CD8-positive, alpha-beta memory T cell (primary cell): ENCODE measurements at regions not wholly inside any gene's neighbourhood (a gene's known extent, or its start where the extent isn't known, plus 50 kb on each side); places are given as distances from the start of the nearest gene placed in this dataset.
A peak's percentile ranks its signal among the peaks of the same experiment; 100 is the strongest.

ENCODE experiments used
- CTCF ChIA-PET: fragments of 350-600 bp; sonication (Branson Sonifier 250); formaldehyde crosslinking; loops from one replicate; lab custom pipeline; 2021; ENCODE audit warnings: antibody characterized with exemption; lab: Charles Lee
- POLR2A ChIA-PET: fragments of 350-600 bp; sonication (Branson Sonifier 250); formaldehyde crosslinking; loops from one replicate; lab custom pipeline; 2021; ENCODE audit warnings: antibody characterized with exemption; lab: Charles Lee
- DNase-seq, 5 donors: peaks; one replicate each; pipeline versions ENCODE4 v3.0.0 to v3.0.0-alpha.2; 2020 to 2022; ENCODE audit warnings: mixed read lengths in 1 of 5
- H3K27ac ChIP-seq: one replicate; pipeline ENCODE4 v1.7.0; 2013; ENCODE audit warnings: low read depth, mild to moderate bottlenecking, low read length, moderate library complexity
- H3K27me3 ChIP-seq: 2 replicates; pipeline ENCODE4 v1.7.0; 2013; ENCODE audit warnings: low read length, mild to moderate bottlenecking; ENCODE audit not compliant: insufficient read depth, poor library complexity, severe bottlenecking
- H3K36me3 ChIP-seq: 2 replicates; pipeline ENCODE4 v1.7.0; 2013; ENCODE audit warnings: mild to moderate bottlenecking, low read length, moderate library complexity; ENCODE audit not compliant: insufficient read depth
- H3K4me1 ChIP-seq: 2 replicates; pipeline ENCODE4 v1.7.0; 2013; ENCODE audit warnings: mild to moderate bottlenecking, low read length, moderate library complexity; ENCODE audit not compliant: insufficient read depth
- H3K4me3 ChIP-seq: 2 replicates; pipeline ENCODE4 v1.7.0; 2013; ENCODE audit warnings: mild to moderate bottlenecking, low read length
- H3K9me3 ChIP-seq: 2 replicates; pipeline ENCODE4 v1.7.0; 2013; ENCODE audit warnings: mild to moderate bottlenecking, low read length
- H3K27ac Mint-ChIP-seq, 8 donors: one replicate each; pipeline ENCODE4 v1.8.0; 2020 to 2021; ENCODE audit warnings: mixed read lengths in 8 of 8, mild to moderate bottlenecking in 6 of 8, inconsistent platforms in 3 of 8, moderate library complexity in 3 of 8
- H3K27me3 Mint-ChIP-seq, 2 donors: one replicate each; pipeline ENCODE4 v1.8.0; 2020 to 2021; ENCODE audit warnings: mixed read lengths in 2 of 2, mild to moderate bottlenecking in 1 of 2, moderate library complexity in 1 of 2
- H3K36me3 Mint-ChIP-seq, 3 donors: one replicate each; pipeline ENCODE4 v1.8.0; 2020 to 2021; ENCODE audit warnings: mixed read lengths in 3 of 3, inconsistent platforms in 1 of 3, mild to moderate bottlenecking in 1 of 3
- H3K4me1 Mint-ChIP-seq, 3 donors: one replicate each; pipeline ENCODE4 v1.8.0; 2020 to 2021; ENCODE audit warnings: mixed read lengths in 3 of 3, inconsistent platforms in 1 of 3, mild to moderate bottlenecking in 1 of 3
- H3K4me3 Mint-ChIP-seq, 7 donors: one replicate each; pipeline ENCODE4 v1.8.0; 2020 to 2021; ENCODE audit warnings: mixed read lengths in 7 of 7, mild to moderate bottlenecking in 6 of 7, moderate library complexity in 4 of 7, inconsistent platforms in 2 of 7
- H3K9me3 Mint-ChIP-seq, 5 donors: one replicate each; pipeline ENCODE4 v1.8.0; 2020 to 2022; ENCODE audit warnings: mixed read lengths in 5 of 5, mild to moderate bottlenecking in 3 of 5, moderate library complexity in 2 of 5, inconsistent platforms in 1 of 5

DNA sequence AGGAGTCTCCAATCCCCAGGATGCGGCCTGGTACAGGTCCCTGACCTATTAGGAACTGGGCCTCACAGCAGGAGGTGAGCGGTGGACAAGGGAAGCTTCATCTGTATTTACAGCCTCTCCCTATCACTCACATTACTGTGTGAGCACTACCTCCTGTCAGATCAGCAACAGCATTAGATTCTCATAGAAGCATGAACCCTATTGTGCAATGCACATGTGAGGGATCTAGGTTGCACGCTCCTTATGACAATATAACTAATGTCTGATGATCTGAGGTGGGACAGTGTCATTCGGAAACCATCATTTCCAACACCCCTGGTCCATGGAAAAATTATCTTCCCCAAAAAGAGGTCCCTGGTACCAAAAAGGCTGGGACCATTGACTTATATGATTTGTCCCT, 1000.5 kb downstream of the FLRT2 start:
- DNase-seq: no peak
- Mint-ChIP-seq H3K9me3 (peaks cover 0 to 21% (median 0%) of the 10 kb centered on the region in 5 donors), H3K4me3 (no peak overlapping the region), H3K4me1 (peaks cover 0 to 6% (median 4%) of the 10 kb centered on the region in 3 donors), H3K27me3 (no peaks in the 10 kb centered on the region), H3K27ac (no peak overlapping the region), H3K36me3 (peaks cover 0 to 8% (median 0%) of the 10 kb centered on the region in 3 donors)
- ChIA-PET POLR2A (no interaction called here), CTCF (no interaction called here)
- no peaks in the 10 kb centered on the region for H3K9me3 ChIP-seq
- H3K4me3 ChIP-seq: no peak overlapping the region
- no peaks in the 10 kb centered on the region for H3K27me3 ChIP-seq
- no peaks in the 10 kb centered on the region for H3K4me1 ChIP-seq
- no peak overlapping the region for H3K27ac ChIP-seq
- H3K36me3 ChIP-seq: no peaks in the 10 kb centered on the region

DNA sequence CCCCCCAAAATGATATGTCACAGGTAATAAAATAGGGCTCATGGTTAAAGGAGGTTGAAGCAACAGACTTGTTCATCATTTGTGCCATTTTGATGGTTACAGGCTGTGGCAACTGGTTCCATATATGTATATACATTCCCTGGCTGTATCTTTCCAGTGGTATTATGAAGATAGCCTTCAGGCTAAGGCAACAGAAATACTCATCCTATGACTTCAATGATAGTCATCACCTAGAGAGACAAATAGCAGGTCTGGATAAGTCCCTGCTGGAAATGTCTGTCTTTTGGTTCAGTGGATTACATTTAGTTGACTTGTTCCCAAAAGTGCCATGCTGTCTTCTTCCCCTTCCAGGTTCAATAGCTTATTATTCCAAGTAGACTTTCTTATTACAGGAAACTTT, 997.4 kb downstream of the FLRT2 start:
- H3K4me1 ChIP-seq: no peaks in the 10 kb centered on the region
- Mint-ChIP-seq H3K27ac (no peak overlapping the region), H3K4me1 (no peaks in the 10 kb centered on the region), H3K27me3 (no peaks in the 10 kb centered on the region), H3K9me3 (peaks cover 0 to 21% (median 0%) of the 10 kb centered on the region in 5 donors), H3K36me3 (peaks cover 0 to 8% (median 0%) of the 10 kb centered on the region in 3 donors), H3K4me3 (no peak overlapping the region)
- H3K27me3 ChIP-seq: no peaks in the 10 kb centered on the region
- DNase-seq: no peak
- POLR2A ChIA-PET: no interaction called here
- H3K36me3 ChIP-seq: no peaks in the 10 kb centered on the region
- H3K4me3 ChIP-seq: no peak overlapping the region
- CTCF ChIA-PET: no interaction called here
- no peak overlapping the region for H3K27ac ChIP-seq
- H3K9me3 ChIP-seq: no peaks in the 10 kb centered on the region

DNA sequence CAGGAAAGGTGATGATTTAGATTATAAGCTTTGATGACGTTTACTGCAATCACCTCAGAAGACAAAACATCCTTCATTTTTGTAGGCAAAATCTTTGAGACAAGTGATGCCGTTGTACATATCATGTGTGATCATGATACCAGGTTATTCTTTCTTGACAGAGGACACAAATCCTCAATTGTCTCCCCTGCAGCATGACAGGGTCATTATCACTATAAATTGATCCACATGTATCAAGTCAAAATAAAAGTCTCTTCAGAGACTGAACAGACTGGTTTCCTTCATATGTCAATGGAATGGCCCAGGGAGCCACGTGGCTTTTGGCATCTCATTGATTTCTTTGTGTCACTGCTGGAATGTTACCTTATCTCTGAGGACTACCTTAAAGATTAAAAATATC, 995.7 kb downstream of the FLRT2 start:
- no peaks in the 10 kb centered on the region for H3K4me1 ChIP-seq
- no peaks in the 10 kb centered on the region for H3K27me3 Mint-ChIP-seq
- POLR2A ChIA-PET: no interaction called here
- no peak overlapping the region for H3K4me3 ChIP-seq
- H3K36me3 ChIP-seq: no peaks in the 10 kb centered on the region
- no peak overlapping the region for H3K27ac Mint-ChIP-seq
- CTCF ChIA-PET: no interaction called here
- no peak overlapping the region for H3K27ac ChIP-seq
- H3K4me1 Mint-ChIP-seq: no peaks in the 10 kb centered on the region
- DNase-seq: no peak
- no peak overlapping the region for H3K4me3 Mint-ChIP-seq
- H3K9me3 ChIP-seq: no peaks in the 10 kb centered on the region
- peaks cover 0 to under 1% (median 0%) of the 10 kb centered on the region in 3 donors for H3K36me3 Mint-ChIP-seq
- H3K9me3 Mint-ChIP-seq: peaks cover 0 to 16% (median 0%) of the 10 kb centered on the region in 5 donors
- H3K27me3 ChIP-seq: no peaks in the 10 kb centered on the region

- H3K9me3 Mint-ChIP-seq: peaks cover 0 to 16% (median 0%) of the 10 kb centered on the region in 5 donors
- no peaks in the 10 kb centered on the region for H3K36me3 Mint-ChIP-seq
- H3K4me3 Mint-ChIP-seq: no peak overlapping the region
- no peaks in the 10 kb centered on the region for H3K4me1 Mint-ChIP-seq
- CTCF ChIA-PET: no interaction called here
- no peaks in the 10 kb centered on the region for H3K4me1 ChIP-seq
- no peaks in the 10 kb centered on the region for H3K9me3 ChIP-seq
- H3K4me3 ChIP-seq: no peak overlapping the region
- no peak overlapping the region for H3K27ac ChIP-seq
- no peaks in the 10 kb centered on the region for H3K36me3 ChIP-seq
- POLR2A ChIA-PET: no interaction called here
- H3K27me3 Mint-ChIP-seq: no peaks in the 10 kb centered on the region
- no peaks in the 10 kb centered on the region for H3K27me3 ChIP-seq
- no peak for DNase-seq
- no peak overlapping the region for H3K27ac Mint-ChIP-seq
Observed at GRCh38 chr14:86521843-86522242, 991.9 kb downstream of the FLRT2 start.

- no peaks in the 10 kb centered on the region for H3K27me3 ChIP-seq
- peak overlapping the region in 1 of 8 donors; percentile 17 for H3K27ac Mint-ChIP-seq
- H3K4me3 Mint-ChIP-seq: no peak overlapping the region
- no peaks in the 10 kb centered on the region for H3K9me3 ChIP-seq
- ChIA-PET POLR2A (no interaction called here), CTCF (no interaction called here)
- no peak overlapping the region for H3K4me3 ChIP-seq
- H3K36me3 ChIP-seq: no peaks in the 10 kb centered on the region
- H3K27ac ChIP-seq: no peak overlapping the region
- no peaks in the 10 kb centered on the region for H3K4me1 ChIP-seq
- no peaks in the 10 kb centered on the region for H3K4me1 Mint-ChIP-seq
- H3K9me3 Mint-ChIP-seq: peaks cover 0 to 13% (median under 1%) of the 10 kb centered on the region in 5 donors
- DNase-seq: no peak
- no peaks in the 10 kb centered on the region for H3K27me3 Mint-ChIP-seq
- no peaks in the 10 kb centered on the region for H3K36me3 Mint-ChIP-seq
Observed at GRCh38 chr14:86521031-86521730, 991.2 kb downstream of the FLRT2 start.

GRCh38 chr14:86518298-86518697, 988.4 kb downstream of the FLRT2 start:
- Histone ChIP-seq H3K4me3 (no peak overlapping the region), H3K27ac (no peak overlapping the region), H3K4me1 (no peaks in the 10 kb centered on the region), H3K36me3 (no peaks in the 10 kb centered on the region), H3K27me3 (no peaks in the 10 kb centered on the region), H3K9me3 (no peaks in the 10 kb centered on the region)
- H3K4me3 Mint-ChIP-seq: no peak overlapping the region
- DNase-seq: no peak
- POLR2A ChIA-PET: no interaction called here
- H3K4me1 Mint-ChIP-seq: peaks cover 0 to 2% (median 0%) of the 10 kb centered on the region in 3 donors
- no peak overlapping the region for H3K27ac Mint-ChIP-seq
- peaks cover 2 to 16% (median 2%) of the 10 kb centered on the region in 5 donors for H3K9me3 Mint-ChIP-seq
- CTCF ChIA-PET: no interaction called here
- H3K27me3 Mint-ChIP-seq: no peaks in the 10 kb centered on the region
- no peaks in the 10 kb centered on the region for H3K36me3 Mint-ChIP-seq

- H3K27ac ChIP-seq: no peak overlapping the region
- peak overlapping the region in 1 of 8 donors; percentile 32 for H3K27ac Mint-ChIP-seq
- no peak for DNase-seq
- no peaks in the 10 kb centered on the region for H3K36me3 ChIP-seq
- H3K9me3 Mint-ChIP-seq: peaks cover 2 to 20% (median 6%) of the 10 kb centered on the region in 5 donors
- H3K4me3 Mint-ChIP-seq: no peak overlapping the region
- no peak overlapping the region for H3K4me3 ChIP-seq
- peaks cover 0 to 2% (median 0%) of the 10 kb centered on the region in 3 donors for H3K4me1 Mint-ChIP-seq
- no peaks in the 10 kb centered on the region for H3K27me3 Mint-ChIP-seq
- H3K9me3 ChIP-seq: no peaks in the 10 kb centered on the region
- no peaks in the 10 kb centered on the region for H3K27me3 ChIP-seq
- ChIA-PET CTCF (no interaction called here), POLR2A (no interaction called here)
- no peaks in the 10 kb centered on the region for H3K4me1 ChIP-seq
- H3K36me3 Mint-ChIP-seq: no peaks in the 10 kb centered on the region
Observed at GRCh38 chr14:86515195-86515594, 985.3 kb downstream of the FLRT2 start.

GRCh38 chr14:86513564-86513963, 983.6 kb downstream of the FLRT2 start:
- Histone ChIP-seq H3K27me3 (no peaks in the 10 kb centered on the region), H3K9me3 (no peaks in the 10 kb centered on the region), H3K36me3 (no peaks in the 10 kb centered on the region), H3K4me3 (no peak overlapping the region), H3K4me1 (no peaks in the 10 kb centered on the region), H3K27ac (no peak overlapping the region)
- Mint-ChIP-seq H3K4me3 (no peak overlapping the region), H3K9me3 (peaks cover 2 to 19% (median 6%) of the 10 kb centered on the region in 5 donors), H3K4me1 (peaks cover 0 to 2% (median 0%) of the 10 kb centered on the region in 3 donors), H3K27me3 (no peaks in the 10 kb centered on the region), H3K36me3 (no peaks in the 10 kb centered on the region), H3K27ac (no peak overlapping the region)
- no peak for DNase-seq
- CTCF ChIA-PET: no interaction called here
- POLR2A ChIA-PET: no interaction called here
